CD4-positive, alpha-beta memory T cell (primary cell): ENCODE measurements at regions not wholly inside any gene's neighbourhood (a gene's known extent, or its start where the extent isn't known, plus 50 kb on each side); places are given as distances from the start of the nearest gene placed in this dataset.

Experiments
- CTCF ChIA-PET: fragments of 350-600 bp; sonication (Branson Sonifier 250); formaldehyde crosslinking; loops from one replicate; lab custom pipeline; 2021; ENCODE audit warnings: inconsistent platforms; ENCODE audit not compliant: partially characterized antibody; lab: Charles Lee
- POLR2A ChIA-PET: fragments of 350-600 bp; sonication (Branson Sonifier 250); formaldehyde crosslinking; loops from one replicate; lab custom pipeline; 2021; ENCODE audit not compliant: partially characterized antibody; lab: Charles Lee
- DNase-seq, 5 donors: peaks; one replicate each; pipeline versions ENCODE4 v3.0.0 to v3.0.0-alpha.2; 2020 to 2022; ENCODE audit warnings: mixed read lengths in 1 of 5
- H3K27ac ChIP-seq: one replicate; pipeline ENCODE4 v1.7.0; 2013; ENCODE audit warnings: low read depth, low read length
- H3K27me3 ChIP-seq: 2 replicates; pipeline ENCODE4 v1.7.0; 2013; ENCODE audit warnings: mild to moderate bottlenecking, low read length, moderate library complexity; ENCODE audit not compliant: insufficient read depth
- H3K36me3 ChIP-seq: 2 replicates; pipeline ENCODE4 v1.7.0; 2013; ENCODE audit warnings: mild to moderate bottlenecking, low read length, moderate library complexity; ENCODE audit not compliant: insufficient read depth
- H3K4me1 ChIP-seq: 2 replicates; pipeline ENCODE4 v1.7.0; 2013; ENCODE audit warnings: mild to moderate bottlenecking, low read length, moderate library complexity; ENCODE audit not compliant: insufficient read depth
- H3K4me3 ChIP-seq, 2 donors: one replicate each; pipeline ENCODE4 v1.7.0; 2013; ENCODE audit warnings: low read length in 2 of 2, mild to moderate bottlenecking in 1 of 2
- H3K9me3 ChIP-seq, 2 donors: one replicate each; pipeline ENCODE4 v1.7.0; 2013; ENCODE audit warnings: low read length in 2 of 2, control low read depth in 1 of 2; ENCODE audit not compliant: control insufficient read depth in 1 of 2
- H3K27ac Mint-ChIP-seq, 7 donors: one replicate each; pipeline ENCODE4 v1.8.0; 2020 to 2021; ENCODE audit warnings: mixed read lengths in 7 of 7, mild to moderate bottlenecking in 6 of 7, inconsistent platforms in 3 of 7, moderate library complexity in 3 of 7
- H3K27me3 Mint-ChIP-seq, 2 donors: one replicate each; pipeline ENCODE4 v1.8.0; 2020 to 2021; ENCODE audit warnings: mixed read lengths in 2 of 2
- H3K36me3 Mint-ChIP-seq, 2 donors: one replicate each; pipeline ENCODE4 v1.8.0; 2020 to 2021; ENCODE audit warnings: mixed read lengths in 2 of 2, inconsistent platforms in 1 of 2, mild to moderate bottlenecking in 1 of 2
- H3K4me1 Mint-ChIP-seq, 4 donors: one replicate each; pipeline ENCODE4 v1.8.0; 2020 to 2021; ENCODE audit warnings: mixed read lengths in 4 of 4, mild to moderate bottlenecking in 1 of 4
- H3K4me3 Mint-ChIP-seq, 8 donors: one replicate each; pipeline ENCODE4 v1.8.0; 2020 to 2021; ENCODE audit warnings: mixed read lengths in 8 of 8, mild to moderate bottlenecking in 7 of 8, moderate library complexity in 6 of 8, inconsistent platforms in 3 of 8
- H3K9me3 Mint-ChIP-seq, 8 donors: one replicate each; pipeline ENCODE4 v1.8.0; 2020 to 2021; ENCODE audit warnings: mixed read lengths in 8 of 8, mild to moderate bottlenecking in 5 of 8, inconsistent platforms in 3 of 8, moderate library complexity in 1 of 8
- intact Hi-C: fragments of 100-400 bp; cut with micrococcal nuclease; formaldehyde crosslinking; loops from one replicate; pipeline ENCODE4 v1.15.1; 2023

- Histone ChIP-seq H3K9me3 (peaks cover 0 to 6% of the 10 kb centered on the region in 2 donors), H3K4me1 (no peaks in the 10 kb centered on the region), H3K27ac (no peak overlapping the region), H3K36me3 (no peaks in the 10 kb centered on the region), H3K27me3 (no peaks in the 10 kb centered on the region), H3K4me3 (no peak overlapping the region)
- peaks cover 0 to 40% (median 21%) of the 10 kb centered on the region in 8 donors for H3K9me3 Mint-ChIP-seq
- ChIA-PET CTCF (no interaction called here), POLR2A (no interaction called here)
- H3K4me3 Mint-ChIP-seq: no peak overlapping the region
- H3K36me3 Mint-ChIP-seq: no peaks in the 10 kb centered on the region
- H3K27ac Mint-ChIP-seq: no peak overlapping the region
- H3K4me1 Mint-ChIP-seq: no peaks in the 10 kb centered on the region
- H3K27me3 Mint-ChIP-seq: no peaks in the 10 kb centered on the region
- no peak for DNase-seq
- intact Hi-C loops: no loop called here
Measured at GRCh38 chr9:12614488-12614887, 78.7 kb upstream of the TYRP1 start.

DNA sequence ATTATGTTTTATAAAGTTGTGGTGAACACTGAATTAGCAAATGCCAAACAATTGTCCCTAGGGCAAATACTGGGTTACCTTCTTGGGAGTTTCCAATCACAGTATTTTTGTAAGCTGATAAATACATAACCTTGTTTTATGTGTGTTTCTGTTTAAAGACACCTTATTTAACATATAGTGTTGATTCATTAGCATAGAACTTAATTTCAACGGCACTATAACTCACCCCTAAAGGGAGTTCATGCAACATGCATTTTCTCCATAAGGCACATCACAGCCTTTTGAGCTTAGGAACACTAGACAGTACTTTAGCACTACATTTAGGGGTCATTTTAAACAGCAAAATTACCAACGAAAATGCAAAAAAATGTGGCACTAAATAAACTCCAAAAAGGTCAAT lies 74.2 kb upstream of the TYRP1 start:
- H3K27ac Mint-ChIP-seq: no peak overlapping the region
- Histone ChIP-seq H3K27ac (no peak overlapping the region), H3K9me3 (no peaks in the 10 kb centered on the region), H3K4me3 (no peak overlapping the region), H3K4me1 (no peaks in the 10 kb centered on the region), H3K36me3 (no peaks in the 10 kb centered on the region), H3K27me3 (no peaks in the 10 kb centered on the region)
- no peaks in the 10 kb centered on the region for H3K36me3 Mint-ChIP-seq
- peaks cover 3 to 25% (median 17%) of the 10 kb centered on the region in 8 donors for H3K9me3 Mint-ChIP-seq
- intact Hi-C loops: no loop called here
- CTCF ChIA-PET: no interaction called here
- no peak overlapping the region for H3K4me3 Mint-ChIP-seq
- DNase-seq: no peak
- POLR2A ChIA-PET: no interaction called here
- no peaks in the 10 kb centered on the region for H3K27me3 Mint-ChIP-seq
- no peaks in the 10 kb centered on the region for H3K4me1 Mint-ChIP-seq

GRCh38 chr9:12625844-12626243 lies 67.3 kb upstream of the TYRP1 start:
- no peaks in the 10 kb centered on the region for H3K4me1 ChIP-seq
- no peak overlapping the region for H3K4me3 ChIP-seq
- no peaks in the 10 kb centered on the region for H3K27me3 ChIP-seq
- Mint-ChIP-seq H3K4me1 (no peaks in the 10 kb centered on the region), H3K4me3 (no peak overlapping the region), H3K9me3 (peaks cover 2 to 44% (median 11%) of the 10 kb centered on the region in 8 donors), H3K36me3 (no peaks in the 10 kb centered on the region), H3K27ac (no peak overlapping the region), H3K27me3 (no peaks in the 10 kb centered on the region)
- no peak for DNase-seq
- POLR2A ChIA-PET: no interaction called here
- no peaks in the 10 kb centered on the region for H3K9me3 ChIP-seq
- CTCF ChIA-PET: no interaction called here
- intact Hi-C loops: no loop called here
- H3K27ac ChIP-seq: no peak overlapping the region
- no peaks in the 10 kb centered on the region for H3K36me3 ChIP-seq

GRCh38 chr9:12627096-12627495 lies 66.1 kb upstream of the TYRP1 start:
- no peaks in the 10 kb centered on the region for H3K27me3 Mint-ChIP-seq
- no peak for DNase-seq
- H3K36me3 Mint-ChIP-seq: no peaks in the 10 kb centered on the region
- Histone ChIP-seq H3K9me3 (no peaks in the 10 kb centered on the region), H3K27me3 (no peaks in the 10 kb centered on the region), H3K27ac (no peak overlapping the region), H3K36me3 (no peaks in the 10 kb centered on the region), H3K4me3 (no peak overlapping the region), H3K4me1 (no peaks in the 10 kb centered on the region)
- POLR2A ChIA-PET: no interaction called here
- H3K9me3 Mint-ChIP-seq: peaks cover 3 to 54% (median 12%) of the 10 kb centered on the region in 8 donors
- H3K27ac Mint-ChIP-seq: no peak overlapping the region
- intact Hi-C loops: no loop called here
- no peaks in the 10 kb centered on the region for H3K4me1 Mint-ChIP-seq
- CTCF ChIA-PET: no interaction called here
- H3K4me3 Mint-ChIP-seq: no peak overlapping the region

- intact Hi-C loops: no loop called here
- H3K36me3 Mint-ChIP-seq: no peaks in the 10 kb centered on the region
- H3K4me3 ChIP-seq: no peak overlapping the region
- no peak overlapping the region for H3K4me3 Mint-ChIP-seq
- no peak for DNase-seq
- no peak overlapping the region for H3K27ac ChIP-seq
- no peaks in the 10 kb centered on the region for H3K4me1 ChIP-seq
- H3K4me1 Mint-ChIP-seq: no peaks in the 10 kb centered on the region
- H3K9me3 Mint-ChIP-seq: peaks cover 0 to 56% (median 12%) of the 10 kb centered on the region in 8 donors
- CTCF ChIA-PET: no interaction called here
- H3K36me3 ChIP-seq: no peaks in the 10 kb centered on the region
- H3K27me3 Mint-ChIP-seq: no peaks in the 10 kb centered on the region
- POLR2A ChIA-PET: no interaction called here
- no peak overlapping the region for H3K27ac Mint-ChIP-seq
- no peaks in the 10 kb centered on the region for H3K9me3 ChIP-seq
- H3K27me3 ChIP-seq: no peaks in the 10 kb centered on the region
Measured at GRCh38 chr9:12628546-12628945, 64.6 kb upstream of the TYRP1 start.

DNA sequence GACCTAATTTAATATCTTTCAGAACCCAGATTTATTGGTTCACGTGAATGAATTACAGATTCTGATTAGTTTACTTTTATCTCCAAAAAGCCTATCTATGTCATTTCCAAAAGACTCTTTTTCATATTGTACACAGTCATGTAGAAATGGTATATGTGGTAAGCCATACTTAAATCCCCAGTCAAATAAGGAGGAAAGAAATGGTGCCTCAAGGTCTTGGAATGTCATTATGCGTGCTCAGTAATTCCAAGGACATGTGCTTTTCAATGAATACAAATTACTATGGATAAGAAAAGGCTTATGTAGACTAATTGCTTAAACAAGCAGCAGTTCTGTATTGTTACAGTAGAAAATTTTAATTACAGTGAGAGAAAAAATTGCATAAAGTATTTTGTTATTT lies 64.1 kb upstream of the TYRP1 start:
- Mint-ChIP-seq H3K36me3 (no peaks in the 10 kb centered on the region), H3K27ac (no peak overlapping the region), H3K4me3 (no peak overlapping the region), H3K9me3 (peaks cover 0 to 60% (median 12%) of the 10 kb centered on the region in 8 donors), H3K4me1 (no peaks in the 10 kb centered on the region), H3K27me3 (no peaks in the 10 kb centered on the region)
- no peaks in the 10 kb centered on the region for H3K36me3 ChIP-seq
- H3K9me3 ChIP-seq: no peaks in the 10 kb centered on the region
- intact Hi-C loops: no loop called here
- H3K27ac ChIP-seq: no peak overlapping the region
- ChIA-PET POLR2A (no interaction called here), CTCF (no interaction called here)
- no peak overlapping the region for H3K4me3 ChIP-seq
- DNase-seq: no peak
- H3K27me3 ChIP-seq: no peaks in the 10 kb centered on the region
- H3K4me1 ChIP-seq: no peaks in the 10 kb centered on the region

DNA sequence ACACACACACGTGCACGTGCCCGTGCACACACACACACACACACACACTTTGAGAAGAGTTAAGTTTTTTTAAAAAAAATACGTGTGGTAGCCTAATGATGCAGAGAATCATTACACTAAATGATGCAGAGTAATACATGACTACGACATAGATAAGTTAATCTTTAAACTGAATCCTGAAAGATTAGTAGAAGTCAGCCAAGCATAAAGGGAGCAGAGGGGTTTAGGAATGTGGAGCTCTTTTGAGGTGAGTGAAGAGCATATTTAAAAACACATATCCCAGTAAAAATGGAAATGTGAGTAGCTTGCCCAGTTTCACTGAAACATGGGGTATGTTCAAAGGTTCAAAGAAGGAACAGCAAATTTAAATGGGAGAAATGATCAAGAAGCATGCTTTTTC lies 61.3 kb upstream of the TYRP1 start:
- H3K4me3 ChIP-seq: no peak overlapping the region
- POLR2A ChIA-PET: no interaction called here
- H3K27me3 Mint-ChIP-seq: no peaks in the 10 kb centered on the region
- H3K27ac ChIP-seq: no peak overlapping the region
- no peak for DNase-seq
- no peaks in the 10 kb centered on the region for H3K9me3 ChIP-seq
- no peaks in the 10 kb centered on the region for H3K36me3 Mint-ChIP-seq
- no peak overlapping the region for H3K27ac Mint-ChIP-seq
- H3K4me3 Mint-ChIP-seq: no peak overlapping the region
- H3K27me3 ChIP-seq: no peaks in the 10 kb centered on the region
- no peaks in the 10 kb centered on the region for H3K36me3 ChIP-seq
- CTCF ChIA-PET: no interaction called here
- intact Hi-C loops: no loop called here
- H3K9me3 Mint-ChIP-seq: peaks cover 0 to 48% (median 22%) of the 10 kb centered on the region in 8 donors
- H3K4me1 ChIP-seq: no peaks in the 10 kb centered on the region
- H3K4me1 Mint-ChIP-seq: no peaks in the 10 kb centered on the region
